Stimulated activated CD8-positive, alpha-beta memory T cell treated with anti-CD3 and anti-CD28 coated beads, Interleukin-7, amount 100 ng/mL, for 1 hour (primary cell): ENCODE measurements at regions not wholly inside any gene's neighbourhood (a gene's known extent, or its start where the extent isn't known, plus 50 kb on each side); places are given as distances from the start of the nearest gene placed in this dataset.

Experiments
- DNase-seq, 2 donors: peaks; one replicate each; pipeline ENCODE4 v3.0.0-alpha.2; 2020; ENCODE audit warnings: low read depth in 2 of 2

- no peak for DNase-seq
Observed at GRCh38 chr16:6076631-6077030, 979.0 kb upstream of the EEF2KMT start.

GRCh38 chr16:6068063-6068462, 970.5 kb upstream of the EEF2KMT start:
- no peak for DNase-seq

- DNase-seq, result no peak
Observed at GRCh38 chr16:6066652-6067051, 969.1 kb upstream of the EEF2KMT start.

- DNase-seq, result no peak
Observed at GRCh38 chr16:6063526-6063925, 965.9 kb upstream of the EEF2KMT start.

- DNase-seq, result no peak
Observed at GRCh38 chr16:6059671-6060070, 962.1 kb upstream of the EEF2KMT start.

GRCh38 chr16:6057821-6058220, 960.2 kb upstream of the EEF2KMT start:
- no peak for DNase-seq

GRCh38 chr16:6048017-6048416, 950.4 kb upstream of the EEF2KMT start:
- no peak for DNase-seq

GRCh38 chr16:6047325-6047724, 949.7 kb upstream of the EEF2KMT start:
- no peak for DNase-seq

GRCh38 chr16:6038941-6039645, 941.5 kb upstream of the EEF2KMT start:
- DNase-seq, result no peak

- DNase-seq, result no peak
Observed at GRCh38 chr16:6035161-6035560, 937.6 kb upstream of the EEF2KMT start.

GRCh38 chr16:6034511-6034910, 936.9 kb upstream of the EEF2KMT start:
- DNase-seq, result no peak

- DNase-seq, result no peak
Observed at GRCh38 chr16:6032438-6032837, 934.8 kb upstream of the EEF2KMT start.

- DNase-seq, result no peak
Observed at GRCh38 chr16:6031567-6031966, 934.0 kb upstream of the EEF2KMT start.

GRCh38 chr16:6031102-6031501, 933.5 kb upstream of the EEF2KMT start:
- no peak for DNase-seq

- no peak for DNase-seq
Observed at GRCh38 chr16:6027733-6028132, 930.1 kb upstream of the EEF2KMT start.

- no peak for DNase-seq
Observed at GRCh38 chr16:6023449-6023848, 925.9 kb upstream of the EEF2KMT start.

GRCh38 chr16:6021276-6021943, 923.8 kb upstream of the EEF2KMT start:
- DNase-seq, result no peak

GRCh38 chr16:6020162-6020985, 922.8 kb upstream of the EEF2KMT start:
- no peak for DNase-seq

- no peak for DNase-seq
Observed at GRCh38 chr16:6019490-6019991, 921.9 kb upstream of the EEF2KMT start.

GRCh38 chr16:6018848-6019489, 921.4 kb upstream of the EEF2KMT start:
- DNase-seq, result no peak

- DNase-seq, result no peak
Observed at GRCh38 chr16:6016530-6017184, 919.1 kb upstream of the EEF2KMT start.
